ENCODE measurements at regions not wholly inside any gene's neighbourhood (a gene's known extent, or its start where the extent isn't known, plus 50 kb on each side); places are given as distances from the start of the nearest gene placed in this dataset.
A peak's percentile ranks its signal among the peaks of the same experiment; 100 is the strongest.

GRCh38 chr3:94179059-94179458 lies 116.2 kb downstream of the NSUN3 start:
- no peak for DNase-seq

GRCh38 chr3:94183551-94183950 lies 120.7 kb downstream of the NSUN3 start:
- DNase-seq, result no peak

GRCh38 chr3:94184781-94185180 lies 121.9 kb downstream of the NSUN3 start:
- no peak for DNase-seq

- DNase-seq, result no peak
These were observed 122.9 kb downstream of the NSUN3 start for GRCh38 chr3:94185753-94186152.

GRCh38 chr3:94187697-94188096 lies 124.8 kb downstream of the NSUN3 start:
- no peak for DNase-seq

GRCh38 chr3:94195381-94195780 lies 132.5 kb downstream of the NSUN3 start:
- DNase-seq, result no peak

- no peak for DNase-seq
These were observed 143.4 kb downstream of the NSUN3 start for GRCh38 chr3:94206291-94206690.

GRCh38 chr3:94210256-94210655 lies 147.4 kb downstream of the NSUN3 start:
- DNase-seq, result no peak

- no peak for DNase-seq
These were observed 154.5 kb downstream of the NSUN3 start for GRCh38 chr3:94217406-94217805.

- no peak for DNase-seq
These were observed 157.6 kb downstream of the NSUN3 start for GRCh38 chr3:94220426-94220825.

GRCh38 chr3:94221829-94222228 lies 159.0 kb downstream of the NSUN3 start:
- no peak for DNase-seq

GRCh38 chr3:94225148-94225865 lies 162.4 kb downstream of the NSUN3 start:
- DNase-seq, result no peak

- DNase-seq, result no peak
These were observed 163.2 kb downstream of the NSUN3 start for GRCh38 chr3:94226078-94226477.

GRCh38 chr3:94232921-94233320 lies 170.1 kb downstream of the NSUN3 start:
- DNase-seq, result no peak

GRCh38 chr3:94234177-94234788 lies 171.4 kb downstream of the NSUN3 start:
- DNase-seq, result peak; percentile 0

GRCh38 chr3:94241986-94242385 lies 179.1 kb downstream of the NSUN3 start:
- no peak for DNase-seq

GRCh38 chr3:94246171-94246570 lies 183.3 kb downstream of the NSUN3 start:
- DNase-seq, result no peak

- no peak for DNase-seq
These were observed 185.2 kb downstream of the NSUN3 start for GRCh38 chr3:94248042-94248441.

GRCh38 chr3:94249491-94250079 lies 186.7 kb downstream of the NSUN3 start:
- DNase-seq, result peak; percentile 0

- DNase-seq, result no peak
These were observed 188.7 kb downstream of the NSUN3 start for GRCh38 chr3:94251566-94251965.

GRCh38 chr3:94252316-94252715 lies 189.5 kb downstream of the NSUN3 start:
- DNase-seq, result no peak

- DNase-seq, result no peak
These were observed 194.3 kb downstream of the NSUN3 start for GRCh38 chr3:94256888-94257813.

- DNase-seq, result no peak
These were observed 196.0 kb downstream of the NSUN3 start for GRCh38 chr3:94258851-94259250.

Data from NCI-H2227 treated with DMSO at 0.1 percent for 48 hours (cell line).